ENCODE measurements at regions not wholly inside any gene's neighbourhood (a gene's known extent, or its start where the extent isn't known, plus 50 kb on each side); places are given as distances from the start of the nearest gene placed in this dataset.
A peak's percentile ranks its signal among the peaks of the same experiment; 100 is the strongest.
"Not testable (repeated sequence)": the region's sequence is repeated elsewhere in the genome, so short reads cannot be mapped to it uniquely, and the experiment has no call there.

GRCh38 chrX:73922856-73923455 lies 70.4 kb upstream of the XIST start:
- TF ChIP-seq CTCF (IDR thresholded peaks at IDR 0.05; ENCODE audit: insufficient read depth, low read length, severe bottlenecking) = no peak
- H3K27me3 ChIP-seq (ENCODE audit: control insufficient read depth, insufficient read depth, low read length) = no peaks in the 10 kb centered on the region
- H3K36me3 ChIP-seq (ENCODE audit: control insufficient read depth, insufficient read depth, low read length) = no peaks in the 10 kb centered on the region
- DNase-seq (ENCODE audit: low read depth) (peak; percentile 32), FAIRE-seq (no peak)
- no peak overlapping the region for H3K4me3 ChIP-seq (ENCODE audit: low read depth, low read length)

DNA sequence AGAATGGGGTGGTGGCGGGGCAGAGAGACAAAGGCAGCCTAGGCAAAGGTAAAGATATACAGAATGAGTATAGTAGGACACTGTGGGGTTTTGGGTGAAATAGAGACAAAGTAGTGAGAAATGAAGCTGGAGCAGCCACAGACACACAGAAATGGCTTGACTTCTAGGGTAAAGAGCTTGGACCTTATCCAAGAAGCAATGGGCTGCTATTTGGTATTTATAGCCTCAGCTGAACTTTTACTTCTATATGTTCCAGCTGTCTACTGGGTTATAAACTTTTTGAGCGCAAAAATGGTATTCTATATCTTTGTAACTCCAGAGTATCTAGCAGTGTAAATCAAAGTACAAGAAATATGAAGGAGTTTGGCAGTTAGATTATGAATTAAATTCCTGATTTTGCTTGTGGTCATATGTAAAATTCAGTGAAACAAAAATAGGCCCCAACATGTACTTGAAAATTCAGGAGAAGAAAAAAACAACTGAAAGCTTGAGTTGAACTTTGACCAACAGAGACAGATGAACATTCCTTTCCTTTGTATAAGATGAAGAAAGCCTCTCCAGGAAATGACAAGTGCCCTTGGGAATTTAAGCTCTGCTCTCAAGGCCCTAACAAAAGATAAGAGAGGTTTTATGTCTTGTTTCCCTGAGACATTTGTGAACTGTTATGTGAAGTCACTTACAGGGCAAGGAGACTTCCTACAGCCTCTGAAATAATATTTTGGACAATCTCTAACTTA lies 64.6 kb upstream of the XIST start:
- DNase-seq (ENCODE audit: low read depth) (peak; percentile 85), FAIRE-seq (no peak)
- Histone ChIP-seq H3K27me3 (ENCODE audit: control insufficient read depth, insufficient read depth, low read length) (no peaks in the 10 kb centered on the region), H3K4me3 (ENCODE audit: low read depth, low read length) (no peak overlapping the region), H3K36me3 (ENCODE audit: control insufficient read depth, insufficient read depth, low read length) (no peaks in the 10 kb centered on the region)
- no peak for TF ChIP-seq CTCF (IDR thresholded peaks at IDR 0.05; ENCODE audit: insufficient read depth, low read length, severe bottlenecking)

DNA sequence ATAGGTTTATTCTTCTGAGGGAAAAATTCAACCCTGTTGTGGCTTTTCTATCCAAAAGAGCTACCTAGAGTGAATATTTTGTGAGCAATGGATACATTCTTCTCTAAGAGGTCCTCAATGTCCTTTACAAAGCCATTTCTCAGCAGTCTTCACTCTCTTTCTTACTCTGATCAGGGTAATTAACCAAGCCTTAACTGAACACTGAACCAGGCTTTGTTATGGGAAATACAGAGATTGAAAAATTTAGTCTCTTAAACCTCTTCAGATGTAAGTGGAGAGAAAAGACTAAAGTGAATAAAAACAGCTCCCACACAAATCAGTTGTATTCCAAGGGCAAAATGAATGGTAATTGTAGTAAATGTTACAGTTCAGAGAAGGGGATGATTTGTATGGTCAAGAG lies 64.0 kb upstream of the XIST start:
- FAIRE-seq (no peak), DNase-seq (ENCODE audit: low read depth) (no peak)
- Histone ChIP-seq H3K27me3 (ENCODE audit: control insufficient read depth, insufficient read depth, low read length) (no peaks in the 10 kb centered on the region), H3K36me3 (ENCODE audit: control insufficient read depth, insufficient read depth, low read length) (no peaks in the 10 kb centered on the region), H3K4me3 (ENCODE audit: low read depth, low read length) (no peak overlapping the region)
- no peak for TF ChIP-seq CTCF (IDR thresholded peaks at IDR 0.05; ENCODE audit: insufficient read depth, low read length, severe bottlenecking)

- not testable (repeated sequence) for H3K4me3 ChIP-seq (ENCODE audit: low read depth, low read length); H3K27me3 ChIP-seq (ENCODE audit: control insufficient read depth, insufficient read depth, low read length); DNase-seq (ENCODE audit: low read depth); H3K36me3 ChIP-seq (ENCODE audit: control insufficient read depth, insufficient read depth, low read length); FAIRE-seq
Measured at GRCh38 chrX:73914792-73915191, 62.3 kb upstream of the XIST start.

- H3K36me3 ChIP-seq (ENCODE audit: control insufficient read depth, insufficient read depth, low read length) = no peaks in the 10 kb centered on the region
- FAIRE-seq (no peak), DNase-seq (ENCODE audit: low read depth) (no peak)
- no peak for TF ChIP-seq CTCF (IDR thresholded peaks at IDR 0.05; ENCODE audit: insufficient read depth, low read length, severe bottlenecking)
- H3K27me3 ChIP-seq (ENCODE audit: control insufficient read depth, insufficient read depth, low read length) = no peaks in the 10 kb centered on the region
- no peak overlapping the region for H3K4me3 ChIP-seq (ENCODE audit: low read depth, low read length)
Measured at GRCh38 chrX:73913580-73913979, 61.1 kb upstream of the XIST start.

GRCh38 chrX:73911946-73912345 lies 59.4 kb upstream of the XIST start:
- H3K36me3 ChIP-seq (ENCODE audit: control insufficient read depth, insufficient read depth, low read length); FAIRE-seq; H3K27me3 ChIP-seq (ENCODE audit: control insufficient read depth, insufficient read depth, low read length); H3K4me3 ChIP-seq (ENCODE audit: low read depth, low read length); DNase-seq (ENCODE audit: low read depth): not testable (repeated sequence)

DNA sequence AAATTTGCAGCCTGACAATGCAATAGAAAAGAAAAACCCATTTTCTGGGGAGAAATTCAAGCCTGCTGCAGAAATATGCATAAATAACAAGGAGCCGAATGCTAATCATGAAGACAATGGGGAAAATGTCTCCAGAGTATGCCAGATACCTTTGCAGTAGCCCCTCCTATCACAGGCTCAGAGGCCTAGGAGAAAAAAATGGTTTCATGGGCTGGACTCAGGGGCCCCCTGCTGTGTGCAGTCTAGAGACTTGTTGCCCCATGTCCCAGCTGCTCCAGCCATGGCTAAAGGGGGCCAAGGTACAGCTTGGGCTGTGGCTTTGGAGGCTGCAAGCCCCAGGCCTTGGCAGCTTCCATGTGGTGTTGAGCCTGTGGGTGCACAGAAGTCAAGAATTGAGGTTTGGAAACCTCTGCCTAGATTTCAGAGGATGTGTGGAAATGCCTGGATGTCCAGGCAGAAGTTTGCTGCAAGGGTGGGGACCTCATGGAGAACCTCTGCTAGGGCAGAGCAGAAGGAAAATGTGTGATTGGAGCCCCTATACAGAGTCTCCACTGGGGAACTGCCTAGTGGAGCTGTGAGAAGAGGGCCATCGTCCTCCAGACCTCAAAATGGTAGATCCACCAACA lies 53.3 kb upstream of the XIST start:
- H3K4me3 ChIP-seq (ENCODE audit: low read depth, low read length); H3K27me3 ChIP-seq (ENCODE audit: control insufficient read depth, insufficient read depth, low read length); DNase-seq (ENCODE audit: low read depth); H3K36me3 ChIP-seq (ENCODE audit: control insufficient read depth, insufficient read depth, low read length); FAIRE-seq: not testable (repeated sequence)
